ENCODE measurements at regions not wholly inside any gene's neighbourhood (a gene's known extent, or its start where the extent isn't known, plus 50 kb on each side); places are given as distances from the start of the nearest gene placed in this dataset.
"Not testable (repeated sequence)": the region's sequence is repeated elsewhere in the genome, so short reads cannot be mapped to it uniquely, and the experiment has no call there.

DNA sequence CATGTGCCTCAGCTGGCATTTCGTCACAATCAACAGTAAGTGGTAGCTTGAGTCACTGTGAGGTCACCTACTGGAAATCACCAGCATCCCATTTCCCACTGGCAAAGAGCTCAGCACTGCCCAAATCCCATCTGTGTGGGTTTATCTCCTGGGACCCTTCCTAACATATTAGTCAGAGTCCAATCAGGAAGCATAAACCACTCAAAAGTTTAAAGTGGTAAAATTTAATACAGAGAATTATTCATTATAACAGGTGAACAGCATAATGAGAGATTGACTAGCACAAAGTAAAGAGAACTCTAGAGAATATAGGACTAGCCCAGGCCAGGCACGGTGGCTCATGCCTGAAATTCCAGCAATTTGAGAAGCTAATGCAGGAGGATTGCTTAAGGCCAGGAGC, 107.1 kb upstream of the TP53BP2 start:
- DNase-seq (ENCODE audit: low read depth), result not testable (repeated sequence)

- DNase-seq (ENCODE audit: low read depth), result not testable (repeated sequence)
These were observed 105.8 kb upstream of the TP53BP2 start for GRCh38 chr1:223951551-223951950.

DNA sequence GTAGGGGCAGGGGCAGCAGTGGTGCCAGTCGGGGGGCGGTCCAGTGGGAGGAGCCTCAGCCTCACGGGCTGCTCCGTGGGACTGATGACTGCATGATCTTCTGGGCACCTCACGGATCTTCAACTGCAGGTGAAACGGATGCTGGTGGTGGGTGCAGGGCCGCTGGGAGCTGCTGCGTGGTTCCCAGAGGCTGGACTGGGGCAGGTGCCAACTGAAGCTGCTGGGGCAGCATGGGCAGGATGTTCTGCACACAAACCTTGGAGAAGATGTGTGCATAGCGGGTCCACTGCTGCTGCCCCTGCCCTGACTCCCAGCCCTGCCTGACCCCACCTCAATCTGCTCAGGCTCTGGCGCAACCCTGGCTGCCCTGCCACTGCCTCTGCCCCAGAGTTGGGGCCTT, 104.2 kb upstream of the TP53BP2 start:
- not testable (repeated sequence) for DNase-seq (ENCODE audit: low read depth)

DNA sequence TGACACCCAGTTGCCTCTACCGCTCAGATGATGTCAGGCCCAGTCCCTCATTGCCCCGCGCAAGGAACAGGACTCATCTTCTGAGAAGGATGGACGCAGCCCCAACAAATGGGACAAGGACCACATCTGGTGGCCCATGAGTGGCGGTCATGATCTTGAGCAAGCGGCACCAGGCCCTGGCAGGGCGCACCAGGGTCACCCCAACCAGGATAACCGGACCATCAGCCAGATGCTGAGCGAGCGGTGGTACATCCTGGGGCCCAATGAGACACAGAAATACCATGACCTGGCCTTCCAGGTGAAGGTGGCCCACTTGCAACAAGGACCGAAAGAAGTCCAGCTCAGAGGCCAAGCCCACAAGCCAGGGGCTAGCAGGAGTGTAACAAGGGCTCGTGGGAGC, 102.3 kb upstream of the TP53BP2 start:
- DNase-seq (ENCODE audit: low read depth), result not testable (repeated sequence)

GRCh38 chr1:223936592-223936991, 90.8 kb upstream of the TP53BP2 start:
- not testable (repeated sequence) for DNase-seq (ENCODE audit: low read depth)

DNA sequence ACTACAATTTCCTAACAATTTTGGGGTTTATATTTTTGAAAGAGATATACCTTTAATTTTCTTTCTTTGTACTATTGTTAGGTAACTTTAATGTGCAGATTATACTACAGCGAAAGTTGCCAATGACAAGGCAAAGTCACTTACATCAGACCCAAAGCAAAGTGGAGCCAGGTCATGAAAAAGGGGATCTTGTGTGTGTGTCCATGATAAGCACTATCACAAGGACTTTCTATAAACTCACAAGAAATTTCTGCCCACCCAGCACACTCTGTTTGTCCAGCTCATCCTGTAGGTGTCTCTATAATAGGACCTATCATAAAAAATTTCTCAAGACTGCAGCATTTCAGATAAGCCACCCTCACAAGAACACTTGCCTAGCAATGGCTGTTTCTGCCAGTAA, 85.7 kb upstream of the TP53BP2 start:
- not testable (repeated sequence) for DNase-seq (ENCODE audit: low read depth)

DNA sequence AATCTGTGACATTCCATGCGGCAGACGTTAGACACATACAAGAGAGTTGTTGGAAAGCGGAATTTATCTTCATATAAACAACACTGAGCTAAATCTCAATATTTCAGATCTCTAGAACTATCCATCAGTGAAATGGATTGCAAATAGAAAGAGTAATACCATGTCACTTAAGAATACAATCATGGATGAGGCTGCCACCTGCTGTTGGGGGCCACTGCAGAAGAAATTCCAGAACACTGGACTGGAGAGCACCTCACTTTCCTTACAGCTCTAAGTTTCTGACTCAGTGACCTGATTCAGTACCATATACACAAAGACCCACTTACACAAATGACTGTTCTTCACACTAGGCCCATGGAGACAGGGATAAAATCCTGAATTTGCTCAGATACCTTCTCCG, 75.1 kb upstream of the TP53BP2 start:
- not testable (repeated sequence) for DNase-seq (ENCODE audit: low read depth)

- not testable (repeated sequence) for DNase-seq (ENCODE audit: low read depth)
These were observed 69.7 kb upstream of the TP53BP2 start for GRCh38 chr1:223915476-223915875.

GRCh38 chr1:223913715-223914114, 68.0 kb upstream of the TP53BP2 start:
- not testable (repeated sequence) for DNase-seq (ENCODE audit: low read depth)

DNA sequence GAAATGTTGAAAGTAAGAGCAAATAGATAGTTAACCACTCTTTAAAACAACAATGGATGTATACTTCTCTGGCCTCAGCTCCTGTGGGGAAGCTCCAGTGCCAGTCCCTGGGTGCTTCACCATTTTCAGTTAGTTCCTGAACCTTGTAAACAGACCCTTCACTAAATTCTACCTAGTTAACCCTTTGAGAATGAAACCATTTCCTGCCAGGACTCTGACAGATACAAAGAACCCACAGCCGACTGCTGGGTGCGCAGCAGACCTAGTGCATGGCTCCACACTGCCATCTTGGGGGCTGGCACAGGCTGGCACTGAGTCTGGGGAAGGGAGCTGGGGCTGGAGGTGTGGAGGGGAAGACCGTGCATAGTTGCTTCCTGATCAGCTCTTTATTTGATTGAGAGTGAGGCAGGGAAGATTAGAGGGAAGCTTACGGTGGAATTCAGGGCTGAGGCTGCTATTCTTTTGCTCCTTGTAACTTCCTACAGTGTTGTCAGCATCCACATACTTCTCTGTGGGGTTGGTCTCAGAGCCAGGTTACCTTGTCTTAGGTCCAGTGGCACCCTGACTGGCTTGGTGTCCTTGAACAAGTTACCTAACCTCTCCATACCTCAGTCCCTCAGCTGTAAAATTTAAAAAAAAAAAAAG, 62.3 kb upstream of the TP53BP2 start:
- DNase-seq (ENCODE audit: low read depth), result not testable (repeated sequence)

DNA sequence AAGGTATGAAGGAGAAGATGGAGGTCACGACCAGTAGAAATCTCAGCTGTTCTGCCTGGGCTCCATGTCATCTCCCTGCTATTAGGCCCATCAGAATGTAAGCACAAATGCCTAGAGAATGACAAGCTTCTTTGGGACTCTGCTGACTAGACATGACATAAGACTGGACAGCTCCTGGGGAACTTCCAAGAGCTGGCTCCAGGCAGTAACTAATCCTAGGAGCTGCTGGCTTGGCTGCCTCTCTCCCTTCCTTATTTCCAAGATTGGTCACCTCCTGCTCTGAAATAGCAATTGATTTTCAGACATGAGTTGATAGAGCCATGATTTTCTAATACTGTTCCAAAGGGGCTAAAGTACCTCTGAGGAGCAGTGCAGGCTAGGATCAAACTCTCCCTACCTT, 57.5 kb upstream of the TP53BP2 start:
- DNase-seq (ENCODE audit: low read depth), result not testable (repeated sequence)

GRCh38 chr1:223899775-223900174, 54.0 kb upstream of the TP53BP2 start:
- DNase-seq (ENCODE audit: low read depth), result not testable (repeated sequence)

DNA sequence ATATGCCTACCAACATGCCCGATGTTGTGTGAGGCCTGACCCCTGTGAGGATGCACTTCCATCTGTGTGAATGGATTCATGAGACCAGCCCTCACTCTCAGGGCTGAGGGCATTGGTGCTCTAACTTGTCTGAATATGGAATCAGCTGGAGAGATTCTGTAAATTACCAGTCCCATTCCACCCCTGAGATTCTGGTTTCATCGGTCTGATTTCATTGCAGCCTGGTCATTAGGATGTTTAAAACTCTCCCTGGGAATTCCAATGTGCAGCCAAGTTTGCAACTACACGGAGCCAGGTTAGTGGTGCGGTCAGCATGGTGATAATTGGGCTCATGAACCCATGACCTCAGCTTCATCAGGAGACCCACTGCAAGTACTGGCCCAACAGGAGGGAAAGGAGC, 51.4 kb upstream of the TP53BP2 start:
- not testable (repeated sequence) for DNase-seq (ENCODE audit: low read depth)

GRCh38 chr1:223895950-223896349, 50.2 kb upstream of the TP53BP2 start:
- not testable (repeated sequence) for DNase-seq (ENCODE audit: low read depth)
